ENCODE measurements at regions not wholly inside any gene's neighbourhood (a gene's known extent, or its start where the extent isn't known, plus 50 kb on each side); places are given as distances from the start of the nearest gene placed in this dataset.

DNA sequence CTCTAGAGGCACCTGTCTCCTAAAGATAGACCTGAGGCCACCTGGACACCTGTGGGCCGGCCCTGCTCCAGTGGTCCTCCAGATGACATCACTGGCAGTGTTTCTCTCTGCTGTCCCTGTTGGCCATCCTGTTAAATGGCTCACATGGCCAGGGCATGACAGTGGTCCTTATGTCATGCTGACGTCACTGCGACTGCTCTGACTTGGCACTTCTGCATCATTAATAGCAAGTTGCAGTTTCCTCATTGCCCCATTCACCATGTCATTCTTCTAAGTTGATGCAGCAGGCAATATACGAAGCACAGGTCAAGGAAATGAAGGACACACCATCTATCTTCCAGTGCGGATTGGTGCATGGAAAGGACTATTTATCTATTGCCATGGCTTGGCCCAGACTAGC, 1468.5 kb upstream of the TMEM132C start:
- TF ChIP-seq, protein P1, sequence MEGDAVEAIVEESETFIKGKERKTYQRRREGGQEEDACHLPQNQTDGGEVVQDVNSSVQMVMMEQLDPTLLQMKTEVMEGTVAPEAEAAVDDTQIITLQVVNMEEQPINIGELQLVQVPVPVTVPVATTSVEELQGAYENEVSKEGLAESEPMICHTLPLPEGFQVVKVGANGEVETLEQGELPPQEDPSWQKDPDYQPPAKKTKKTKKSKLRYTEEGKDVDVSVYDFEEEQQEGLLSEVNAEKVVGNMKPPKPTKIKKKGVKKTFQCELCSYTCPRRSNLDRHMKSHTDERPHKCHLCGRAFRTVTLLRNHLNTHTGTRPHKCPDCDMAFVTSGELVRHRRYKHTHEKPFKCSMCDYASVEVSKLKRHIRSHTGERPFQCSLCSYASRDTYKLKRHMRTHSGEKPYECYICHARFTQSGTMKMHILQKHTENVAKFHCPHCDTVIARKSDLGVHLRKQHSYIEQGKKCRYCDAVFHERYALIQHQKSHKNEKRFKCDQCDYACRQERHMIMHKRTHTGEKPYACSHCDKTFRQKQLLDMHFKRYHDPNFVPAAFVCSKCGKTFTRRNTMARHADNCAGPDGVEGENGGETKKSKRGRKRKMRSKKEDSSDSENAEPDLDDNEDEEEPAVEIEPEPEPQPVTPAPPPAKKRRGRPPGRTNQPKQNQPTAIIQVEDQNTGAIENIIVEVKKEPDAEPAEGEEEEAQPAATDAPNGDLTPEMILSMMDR (IDR thresholded peaks at IDR 0.05), result no peak
- no peak for TF ChIP-seq ZFX (IDR thresholded peaks at IDR 0.05; ENCODE audit: borderline replicate concordance)
